IPS DF 6.9 (cell line): ENCODE measurements at regions not wholly inside any gene's neighbourhood (a gene's known extent, or its start where the extent isn't known, plus 50 kb on each side); places are given as distances from the start of the nearest gene placed in this dataset.

Experiments
- DNase-seq: peaks from one replicate; pipeline ENCODE4 v3.0.0-alpha.2; 2013; ENCODE audit warnings: low read depth, low spot score
- H3K27ac ChIP-seq: one replicate; pipeline ENCODE4 v1.5.1; 2013; ENCODE audit warnings: low read length, control low read depth
- H3K27me3 ChIP-seq: 2 replicates; pipeline ENCODE4 v1.6.1; 2013; ENCODE audit warnings: mild to moderate bottlenecking, low read length; ENCODE audit not compliant: control insufficient read depth, insufficient read depth
- H3K36me3 ChIP-seq: 2 replicates; pipeline ENCODE4 v1.6.1; 2013; ENCODE audit warnings: low read length; ENCODE audit not compliant: control insufficient read depth, insufficient read depth
- H3K4me1 ChIP-seq: 2 replicates; pipeline ENCODE4 v1.6.1; 2013; ENCODE audit warnings: low read length; ENCODE audit not compliant: control insufficient read depth, insufficient read depth
- H3K4me3 ChIP-seq: 2 replicates; pipeline ENCODE4 v1.5.1; 2013; ENCODE audit warnings: mild to moderate bottlenecking, low read length
- H3K9me3 ChIP-seq: 2 replicates; pipeline ENCODE4 v1.6.1; 2013; ENCODE audit warnings: low read length, inconsistent platforms; ENCODE audit not compliant: control insufficient read depth, insufficient read depth
- WGBS: extraction: QIAGEN DNeasy Blood & Tissue Kit; methylation state at CpG from one replicate; pipeline ENCODE4 v1.1.7; 2013; ENCODE audit warnings: mixed read lengths, missing lambda C conversion rate; ENCODE audit not compliant: insufficient read length, insufficient coverage; 5-methylcytosine and 5-hydroxymethylcytosine counted together

GRCh38 chr4:57445686-57446085 lies 335.5 kb upstream of the IGFBP7 start:
- no peaks in the 10 kb centered on the region for H3K36me3 ChIP-seq
- H3K9me3 ChIP-seq: no peaks in the 10 kb centered on the region
- no peak overlapping the region for H3K27ac ChIP-seq
- DNase-seq: no peak
- no peak overlapping the region for H3K4me3 ChIP-seq
- no peaks in the 10 kb centered on the region for H3K4me1 ChIP-seq
- no peaks in the 10 kb centered on the region for H3K27me3 ChIP-seq

- Histone ChIP-seq H3K4me3 (no peak overlapping the region), H3K36me3 (no peaks in the 10 kb centered on the region), H3K27ac (no peak overlapping the region), H3K4me1 (no peaks in the 10 kb centered on the region), H3K27me3 (no peaks in the 10 kb centered on the region), H3K9me3 (no peaks in the 10 kb centered on the region)
- DNase-seq: no peak
- WGBS: no CpG with 5 or more reads among the region's 4 CpGs
Measured at GRCh38 chr4:57444671-57445070, 334.5 kb upstream of the IGFBP7 start.

GRCh38 chr4:57443787-57444186 lies 333.6 kb upstream of the IGFBP7 start:
- WGBS: no CpG with 5 or more reads among the region's 2 CpGs
- Histone ChIP-seq H3K27ac (no peak overlapping the region), H3K4me3 (no peak overlapping the region), H3K36me3 (no peaks in the 10 kb centered on the region), H3K4me1 (no peaks in the 10 kb centered on the region), H3K27me3 (no peaks in the 10 kb centered on the region), H3K9me3 (no peaks in the 10 kb centered on the region)
- DNase-seq: no peak

GRCh38 chr4:57443308-57443707 lies 333.1 kb upstream of the IGFBP7 start:
- H3K9me3 ChIP-seq: no peaks in the 10 kb centered on the region
- no peaks in the 10 kb centered on the region for H3K36me3 ChIP-seq
- H3K27ac ChIP-seq: no peak overlapping the region
- no peaks in the 10 kb centered on the region for H3K27me3 ChIP-seq
- H3K4me1 ChIP-seq: no peaks in the 10 kb centered on the region
- no peak for DNase-seq
- H3K4me3 ChIP-seq: no peak overlapping the region
- WGBS: no CpG with 5 or more reads among the region's 7 CpGs

DNA sequence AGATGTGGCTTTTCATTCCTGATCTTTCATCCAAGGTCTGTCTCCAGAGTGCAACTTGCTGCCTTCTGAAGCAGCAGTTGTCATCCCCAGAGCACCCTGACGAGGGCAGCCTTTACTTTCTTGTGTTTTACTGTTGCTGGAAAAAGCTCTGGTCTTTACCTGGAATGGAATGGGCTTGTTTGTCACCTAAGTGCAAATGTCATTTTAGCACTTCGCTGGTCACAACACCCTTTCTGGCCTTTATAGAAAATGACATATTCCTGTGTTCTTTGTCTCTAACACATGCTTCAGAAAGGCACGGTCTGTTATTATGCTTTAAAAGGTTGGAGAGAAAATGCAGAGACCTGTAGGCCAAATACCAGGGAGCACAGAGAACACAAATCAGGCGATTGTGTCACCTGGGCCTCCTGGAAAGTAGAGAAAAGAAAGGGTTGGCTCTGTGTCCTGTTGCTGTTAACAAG lies 332.7 kb upstream of the IGFBP7 start:
- WGBS: no CpG with 5 or more reads among the region's 4 CpGs
- no peaks in the 10 kb centered on the region for H3K36me3 ChIP-seq
- peak; percentile 47 for DNase-seq

GRCh38 chr4:57442241-57442640 lies 332.1 kb upstream of the IGFBP7 start:
- Histone ChIP-seq H3K27ac (no peak overlapping the region), H3K27me3 (no peaks in the 10 kb centered on the region), H3K9me3 (no peaks in the 10 kb centered on the region), H3K4me1 (no peaks in the 10 kb centered on the region), H3K4me3 (no peak overlapping the region), H3K36me3 (no peaks in the 10 kb centered on the region)
- no peak for DNase-seq
- WGBS: no CpG with 5 or more reads among the region's 7 CpGs

More for the DNA sequence above, 332.7 kb upstream of the IGFBP7 start:
- no peak overlapping the region for H3K4me3 ChIP-seq
- no peaks in the 10 kb centered on the region for H3K4me1 ChIP-seq
- no peaks in the 10 kb centered on the region for H3K27me3 ChIP-seq
- H3K9me3 ChIP-seq: no peaks in the 10 kb centered on the region
- H3K27ac ChIP-seq: no peak overlapping the region

DNA sequence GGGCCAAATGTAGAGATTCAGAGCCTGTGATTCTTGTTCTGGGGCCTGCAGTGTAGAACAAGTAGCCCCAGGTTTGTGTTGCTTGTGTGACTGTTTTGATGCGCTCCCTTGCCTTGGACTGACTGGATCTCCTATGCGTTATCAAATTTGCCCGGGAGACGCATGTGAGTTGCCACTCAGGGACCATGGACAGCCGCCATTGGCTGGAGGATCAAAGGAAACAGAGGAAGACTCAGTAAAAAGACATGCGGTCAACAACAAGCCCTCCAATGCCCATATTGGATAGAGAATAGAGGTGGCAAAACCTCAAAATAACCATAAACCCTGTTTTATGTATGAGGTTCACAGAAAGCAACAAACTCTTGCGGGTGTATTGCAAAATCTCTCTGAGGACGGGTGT lies 327.5 kb upstream of the IGFBP7 start:
- Histone ChIP-seq H3K27ac (no peak overlapping the region), H3K36me3 (no peaks in the 10 kb centered on the region), H3K27me3 (no peaks in the 10 kb centered on the region), H3K4me1 (no peaks in the 10 kb centered on the region), H3K4me3 (no peak overlapping the region), H3K9me3 (no peaks in the 10 kb centered on the region)
- WGBS: no CpG with 5 or more reads among the region's 8 CpGs
- DNase-seq: no peak

DNA sequence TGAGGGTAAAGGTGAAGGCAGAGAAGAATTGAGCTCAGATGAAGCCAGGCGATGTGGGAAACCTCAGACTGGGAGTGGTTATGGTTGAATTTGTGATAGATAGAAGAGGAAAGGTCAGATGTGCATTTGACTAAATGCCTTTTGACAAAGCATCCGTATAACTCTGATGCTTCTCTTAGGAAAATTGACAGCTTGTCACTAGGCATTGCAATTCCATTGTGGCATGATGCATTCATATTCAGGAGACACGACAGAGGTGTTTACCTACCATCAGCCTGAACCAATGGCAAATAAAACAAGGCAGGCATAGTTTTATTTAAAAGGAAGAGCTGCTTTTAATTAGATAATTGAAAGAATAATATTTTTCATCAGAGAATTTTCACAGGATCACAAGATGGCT lies 325.1 kb upstream of the IGFBP7 start:
- Histone ChIP-seq H3K9me3 (no peaks in the 10 kb centered on the region), H3K4me1 (no peaks in the 10 kb centered on the region), H3K27ac (no peak overlapping the region), H3K36me3 (no peaks in the 10 kb centered on the region), H3K4me3 (no peak overlapping the region), H3K27me3 (no peaks in the 10 kb centered on the region)
- WGBS: no CpG with 5 or more reads among the region's 3 CpGs
- DNase-seq: no peak

DNA sequence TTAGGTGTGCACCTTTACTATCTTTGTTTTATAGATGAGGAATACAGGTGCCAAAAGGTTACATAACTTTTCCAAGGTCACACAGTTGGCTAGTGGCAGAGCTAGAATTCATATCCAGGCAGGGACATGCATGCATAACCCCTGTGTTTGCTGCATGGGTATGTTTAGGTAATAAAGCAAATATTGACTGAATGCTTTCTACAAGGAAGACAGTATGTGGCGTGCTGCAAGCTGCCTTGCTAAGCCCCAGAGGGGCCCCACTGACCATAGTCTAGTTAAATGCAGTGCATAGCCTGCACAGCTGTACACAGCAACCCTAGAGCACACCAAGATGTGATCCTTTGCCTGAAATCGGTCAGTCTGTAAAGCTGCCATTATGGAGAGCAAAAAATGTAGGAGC lies 320.5 kb upstream of the IGFBP7 start:
- Histone ChIP-seq H3K27ac (no peak overlapping the region), H3K4me3 (no peak overlapping the region), H3K9me3 (no peaks in the 10 kb centered on the region), H3K36me3 (no peaks in the 10 kb centered on the region), H3K27me3 (no peaks in the 10 kb centered on the region), H3K4me1 (no peaks in the 10 kb centered on the region)
- no peak for DNase-seq
- no CpG with 5 or more reads among the region's 2 CpGs for WGBS

- H3K27me3 ChIP-seq: no peaks in the 10 kb centered on the region
- H3K36me3 ChIP-seq: no peaks in the 10 kb centered on the region
- no peak overlapping the region for H3K4me3 ChIP-seq
- peak; percentile 74 for DNase-seq
- no CpG with 5 or more reads among the region's 11 CpGs for WGBS
- H3K27ac ChIP-seq: no peak overlapping the region
- no peaks in the 10 kb centered on the region for H3K4me1 ChIP-seq
- peaks cover 2% of the 10 kb centered on the region; the same call in 1 of the 2 replicates for H3K9me3 ChIP-seq
Measured at GRCh38 chr4:57426779-57427395, 316.7 kb upstream of the IGFBP7 start.

DNA sequence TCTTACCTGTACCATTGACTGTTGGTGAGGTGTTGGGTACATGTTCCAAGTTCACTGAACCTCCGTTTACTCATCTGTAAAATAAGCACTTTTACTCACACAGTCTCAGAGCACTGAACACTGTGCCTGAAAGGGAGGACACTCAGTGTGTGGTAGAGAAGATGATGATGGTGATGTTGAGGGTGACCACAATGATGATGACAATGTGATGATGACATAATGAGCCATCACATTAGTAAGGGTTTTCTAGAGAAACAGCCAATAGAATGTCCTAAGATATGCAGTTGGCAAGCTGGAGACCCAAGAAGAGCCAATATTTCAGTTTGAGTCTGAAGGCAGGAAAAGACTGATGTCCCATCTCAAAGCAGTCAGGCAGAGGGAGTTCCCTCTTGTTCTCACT lies 315.4 kb upstream of the IGFBP7 start:
- Histone ChIP-seq H3K4me3 (no peak overlapping the region), H3K27me3 (no peaks in the 10 kb centered on the region), H3K36me3 (no peaks in the 10 kb centered on the region), H3K4me1 (no peaks in the 10 kb centered on the region), H3K9me3 (peaks cover 2% of the 10 kb centered on the region; the same call in 1 of the 2 replicates), H3K27ac (no peak overlapping the region)
- no peak for DNase-seq
- WGBS: no CpG with 5 or more reads among the region's 1 CpG
